ENCODE measurements at regions not wholly inside any gene's neighbourhood (a gene's known extent, or its start where the extent isn't known, plus 50 kb on each side); places are given as distances from the start of the nearest gene placed in this dataset.

DNA sequence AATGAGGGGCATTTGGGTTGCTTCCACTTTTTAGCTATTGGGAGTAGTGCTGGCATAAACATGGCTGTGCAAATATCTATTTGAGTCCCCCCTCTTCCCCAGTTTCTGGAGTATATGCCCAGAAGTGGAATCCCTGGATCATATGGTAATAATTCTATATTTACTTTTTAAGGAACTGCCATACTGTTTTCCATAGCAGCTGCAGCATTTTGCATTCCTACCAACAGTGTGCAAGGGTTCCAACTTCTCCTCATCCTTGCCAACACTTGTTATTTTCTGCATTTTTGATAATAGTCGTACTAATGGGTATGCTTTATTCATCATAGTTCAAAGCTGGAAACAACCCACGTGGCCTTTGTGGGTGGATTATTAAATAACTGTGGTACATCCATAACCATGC, 883.5 kb downstream of the TBC1D22A start:
- TF ChIP-seq CTCF (IDR thresholded peaks at IDR 0.05) (no peak), ZFX (IDR thresholded peaks at IDR 0.05; ENCODE audit: borderline replicate concordance) (no peak)
